Keratinocyte (primary cell): ENCODE measurements at regions not wholly inside any gene's neighbourhood (a gene's known extent, or its start where the extent isn't known, plus 50 kb on each side); places are given as distances from the start of the nearest gene placed in this dataset.

Experiments used
- DNase-seq: peaks from one replicate; pipeline ENCODE4 v3.0.0-alpha.2; 2011; ENCODE audit warnings: low read depth, missing footprints, low spot score
- FAIRE-seq: peaks from 2 replicates; lab custom pipeline; 2011; peaks lifted over from hg19 to GRCh38; lab: Jason Lieb, UNC
- H2AFZ ChIP-seq: 2 replicates; pipeline ENCODE4 v1.6.0; 2012; ENCODE audit warnings: low read length, control low read depth, inconsistent platforms; ENCODE audit not compliant: control insufficient read depth
- H3K27ac ChIP-seq: 2 replicates; pipeline ENCODE4 v1.5.1; 2011; ENCODE audit warnings: low read length; ENCODE audit not compliant: control insufficient read depth, insufficient read depth
- H3K27me3 ChIP-seq: 3 replicates; pipeline ENCODE4 v1.6.0; 2011; ENCODE audit warnings: low read length; ENCODE audit not compliant: control insufficient read depth, insufficient read depth; ENCODE audit errors: extremely low read depth
- H3K36me3 ChIP-seq, 2 experiments: 2 replicates in 1 of 2; 3 replicates in 1 of 2; pipeline ENCODE4 v1.5.1; 2011; ENCODE audit warnings: low read length in 2 of 2, mild to moderate bottlenecking in 1 of 2; ENCODE audit not compliant: control insufficient read depth in 2 of 2, insufficient read depth in 2 of 2; ENCODE audit errors: extremely low read depth in 1 of 2
- H3K4me1 ChIP-seq: 3 replicates; pipeline ENCODE4 v1.5.1; 2011; ENCODE audit warnings: low read length; ENCODE audit not compliant: control insufficient read depth, insufficient read depth; ENCODE audit errors: extremely low read depth
- H3K4me2 ChIP-seq: 3 replicates; pipeline ENCODE4 v1.6.0; 2011; ENCODE audit warnings: low read depth, low read length; ENCODE audit not compliant: control insufficient read depth, insufficient read depth; ENCODE audit errors: extremely low read depth
- H3K4me3 ChIP-seq, 3 experiments: fragments of 200-600 bp in 1 of 3; sonication (generic) in 1 of 3; 2 replicates in 2 of 3; 3 replicates in 1 of 3; pipeline ENCODE4 v1.5.1; 2011 to 2016; ENCODE audit warnings: low read length in 3 of 3, mild to moderate bottlenecking in 3 of 3, control low read depth in 2 of 3, inconsistent platforms in 1 of 3, low read depth in 1 of 3, mixed read lengths in 1 of 3, mixed run types in 1 of 3, moderate library complexity in 1 of 3; ENCODE audit not compliant: control insufficient read depth in 2 of 3, insufficient read depth in 2 of 3; ENCODE audit errors: extremely low read depth in 1 of 3
- H3K79me2 ChIP-seq: 2 replicates; pipeline ENCODE4 v1.6.0; 2012; ENCODE audit warnings: low read length; ENCODE audit not compliant: control insufficient read depth, insufficient read depth
- H3K9ac ChIP-seq: 3 replicates; pipeline ENCODE4 v1.6.0; 2011; ENCODE audit warnings: low read length; ENCODE audit not compliant: control insufficient read depth, insufficient read depth; ENCODE audit errors: extremely low read depth
- H3K9me1 ChIP-seq: 3 replicates; pipeline ENCODE4 v1.6.0; 2011; ENCODE audit warnings: low read length; ENCODE audit not compliant: control insufficient read depth, insufficient read depth; ENCODE audit errors: extremely low read depth
- H3K9me3 ChIP-seq: 2 replicates; pipeline ENCODE4 v1.5.1; 2012; ENCODE audit warnings: low read depth, low read length; ENCODE audit not compliant: control insufficient read depth
- H4K20me1 ChIP-seq: 3 replicates; pipeline ENCODE4 v1.6.0; 2011; ENCODE audit warnings: low read length; ENCODE audit not compliant: control insufficient read depth, insufficient read depth; ENCODE audit errors: extremely low read depth
- EZH2 ChIP-seq: IDR thresholded peaks from one replicate; pipeline ENCODE4 v1.6.1; 2012; ENCODE audit warnings: inconsistent platforms, mild to moderate bottlenecking, low read length, moderate library complexity
- dilution Hi-C: fragments of 300-500 bp; cut with MboI; formaldehyde crosslinking; loops from one replicate; pipeline ENCODE4 v1.7.0; 2020; ENCODE audit warnings: low sequenced_read_pairs; ENCODE audit not compliant: extremely low pct_ligation_motif_present
- TF ChIP-seq, protein P1 (sequence below), 3 experiments: IDR thresholded peaks in 1 of 3; conservative IDR thresholded peaks in 1 of 3; optimal IDR thresholded peaks in 1 of 3; 2 replicates in 2 of 3; 3 replicates in 1 of 3; pipeline versions ENCODE3 to v1.5.1; 2011; ENCODE audit warnings: low read length in 3 of 3, mild to moderate bottlenecking in 3 of 3, moderate library complexity in 2 of 3, control low read depth in 1 of 3, inconsistent platforms in 1 of 3; ENCODE audit not compliant: insufficient read depth in 2 of 3; ENCODE audit errors: extremely low read depth in 1 of 3

DNA sequence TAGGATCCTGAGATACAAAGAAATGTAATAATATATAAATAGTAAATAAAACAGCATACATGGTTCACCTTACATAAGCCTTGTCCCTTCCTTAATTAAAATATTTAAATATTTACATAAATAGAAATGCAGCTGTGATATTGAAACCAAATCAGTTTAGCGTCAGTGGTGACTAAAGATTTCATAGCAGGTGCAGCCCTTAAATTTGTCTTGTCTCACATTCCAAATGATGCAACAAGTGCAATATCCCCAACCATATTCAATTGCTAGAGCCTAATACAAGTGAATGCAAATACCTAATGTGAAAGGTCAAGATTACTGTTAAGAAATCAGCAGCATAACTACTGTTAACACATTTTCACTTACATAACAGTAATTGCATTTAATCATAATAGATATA lies 539.5 kb downstream of the NYAP2 start:
- FAIRE-seq (no peak), DNase-seq (no peak)
- Histone ChIP-seq H3K9me3 (no peaks in the 10 kb centered on the region), H3K4me3 (no peak overlapping the region), H3K4me1 (no peaks in the 10 kb centered on the region), H3K4me2 (no peak overlapping the region), H3K9ac (no peak overlapping the region), H3K27me3 (no peaks in the 10 kb centered on the region), H3K9me1 (no peaks in the 10 kb centered on the region), H4K20me1 (no peaks in the 10 kb centered on the region), H3K79me2 (no peaks in the 10 kb centered on the region), H3K36me3 (no peaks in the 10 kb centered on the region), H3K27ac (no peak overlapping the region), H2AFZ (no peak overlapping the region)
- TF ChIP-seq, protein P1, sequence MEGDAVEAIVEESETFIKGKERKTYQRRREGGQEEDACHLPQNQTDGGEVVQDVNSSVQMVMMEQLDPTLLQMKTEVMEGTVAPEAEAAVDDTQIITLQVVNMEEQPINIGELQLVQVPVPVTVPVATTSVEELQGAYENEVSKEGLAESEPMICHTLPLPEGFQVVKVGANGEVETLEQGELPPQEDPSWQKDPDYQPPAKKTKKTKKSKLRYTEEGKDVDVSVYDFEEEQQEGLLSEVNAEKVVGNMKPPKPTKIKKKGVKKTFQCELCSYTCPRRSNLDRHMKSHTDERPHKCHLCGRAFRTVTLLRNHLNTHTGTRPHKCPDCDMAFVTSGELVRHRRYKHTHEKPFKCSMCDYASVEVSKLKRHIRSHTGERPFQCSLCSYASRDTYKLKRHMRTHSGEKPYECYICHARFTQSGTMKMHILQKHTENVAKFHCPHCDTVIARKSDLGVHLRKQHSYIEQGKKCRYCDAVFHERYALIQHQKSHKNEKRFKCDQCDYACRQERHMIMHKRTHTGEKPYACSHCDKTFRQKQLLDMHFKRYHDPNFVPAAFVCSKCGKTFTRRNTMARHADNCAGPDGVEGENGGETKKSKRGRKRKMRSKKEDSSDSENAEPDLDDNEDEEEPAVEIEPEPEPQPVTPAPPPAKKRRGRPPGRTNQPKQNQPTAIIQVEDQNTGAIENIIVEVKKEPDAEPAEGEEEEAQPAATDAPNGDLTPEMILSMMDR (optimal IDR thresholded peaks at IDR 0.05 in 1 of 3, IDR thresholded peaks at IDR 0.05 in 1 of 3, conservative IDR thresholded peaks at IDR 0.05 in 1 of 3; ENCODE audit: extremely low read depth in 1 of 3, insufficient read depth in 2 of 3, low read length in 3 of 3), result no peak
- TF ChIP-seq EZH2, result no peak
- dilution Hi-C loops, result no loop called here

DNA sequence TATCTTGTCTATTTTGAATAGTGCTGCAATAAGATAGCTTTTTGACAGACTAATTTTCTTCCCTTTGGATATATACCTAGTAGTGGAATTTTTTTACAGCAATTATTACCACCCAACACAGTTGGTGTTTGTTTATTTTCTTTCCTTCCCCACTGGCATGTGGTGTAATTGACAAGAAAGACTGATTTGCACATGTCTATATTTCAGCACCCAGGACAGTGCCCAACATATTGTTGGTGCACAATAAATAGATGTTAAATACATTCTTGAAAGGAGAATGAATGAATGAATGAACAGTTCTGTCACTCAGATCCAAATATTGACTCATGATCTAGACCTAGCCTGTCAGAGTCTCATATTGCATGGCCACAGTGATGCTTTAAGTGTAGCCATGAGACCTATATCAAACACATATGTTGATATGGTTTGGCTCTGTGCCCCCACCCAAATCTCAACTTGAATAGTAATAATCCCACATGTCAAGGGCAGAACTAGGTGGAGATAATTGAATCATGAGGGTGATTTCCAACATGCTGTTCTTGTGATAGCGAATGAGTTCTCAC lies 538.2 kb downstream of the NYAP2 start:
- no peak overlapping the region for H3K27ac ChIP-seq
- no peaks in the 10 kb centered on the region for H3K9me3 ChIP-seq
- FAIRE-seq (no peak), DNase-seq (no peak)
- no peak overlapping the region for H3K4me2 ChIP-seq
- dilution Hi-C loops, result no loop called here
- H3K27me3 ChIP-seq, result no peaks in the 10 kb centered on the region
- H4K20me1 ChIP-seq, result no peaks in the 10 kb centered on the region
- H2AFZ ChIP-seq, result no peak overlapping the region
- H3K79me2 ChIP-seq, result no peaks in the 10 kb centered on the region
- no peaks in the 10 kb centered on the region for H3K4me1 ChIP-seq
- H3K36me3 ChIP-seq, result no peaks in the 10 kb centered on the region
- TF ChIP-seq EZH2, result no peak
- TF ChIP-seq, protein P1 (optimal IDR thresholded peaks at IDR 0.05 in 1 of 3, IDR thresholded peaks at IDR 0.05 in 1 of 3, conservative IDR thresholded peaks at IDR 0.05 in 1 of 3; ENCODE audit: extremely low read depth in 1 of 3, insufficient read depth in 2 of 3, low read length in 3 of 3), result no peak
- H3K4me3 ChIP-seq, result no peak overlapping the region
- H3K9me1 ChIP-seq, result no peaks in the 10 kb centered on the region
- H3K9ac ChIP-seq, result no peak overlapping the region
